ENCODE measurements at regions not wholly inside any gene's neighbourhood (a gene's known extent, or its start where the extent isn't known, plus 50 kb on each side); places are given as distances from the start of the nearest gene placed in this dataset.

- Histone ChIP-seq H3K79me2 (ENCODE audit: control insufficient read depth in 1 of 2, insufficient read depth in 2 of 2, low read length in 2 of 2) (no peaks in the 10 kb centered on the region), H3K4me2 (ENCODE audit: insufficient read depth in 1 of 2, low read depth in 2 of 2, low read length in 2 of 2) (no peak overlapping the region), H2BK20ac (ENCODE audit: low read length) (no peak overlapping the region), H3K23me2 (ENCODE audit: low read depth, low read length) (no peaks in the 10 kb centered on the region), H3K79me1 (ENCODE audit: low read depth, low read length) (no peaks in the 10 kb centered on the region), H3K4me1 (replicated peaks in 1 of 4; ENCODE audit: control insufficient read depth in 3 of 4, insufficient read depth in 4 of 4, low read length in 3 of 4) (no peaks in the 10 kb centered on the region), H2BK12ac (ENCODE audit: low read depth, low read length) (no peak overlapping the region), H3K23ac (ENCODE audit: insufficient read length) (no peak overlapping the region), H4K5ac (ENCODE audit: insufficient read length, low read depth, low read length) (no peak overlapping the region), H3K9ac (replicated peaks in 1 of 4; ENCODE audit: extremely low read depth in 1 of 4, low read depth in 3 of 4, low read length in 3 of 4) (no peak overlapping the region), H3K36me3 (ENCODE audit: control insufficient read depth in 2 of 4, insufficient read depth in 4 of 4, low read length in 3 of 4) (no peaks in the 10 kb centered on the region), H3K4ac (replicated peaks; ENCODE audit: insufficient read length, low read depth, low read length) (no peak overlapping the region), H3K14ac (ENCODE audit: insufficient read length) (no peak overlapping the region), H2AK5ac (ENCODE audit: low read depth, low read length) (no peak overlapping the region), H3K56ac (replicated peaks; ENCODE audit: insufficient read length, low read depth, low read length) (no peak overlapping the region), H4K91ac (replicated peaks; ENCODE audit: insufficient read length, low read length) (no peak overlapping the region), H3K4me3 (ENCODE audit: extremely low read depth in 1 of 4, insufficient read depth in 2 of 4, low read depth in 3 of 4, low read length in 4 of 4) (no peak overlapping the region), H4K8ac (ENCODE audit: extremely low read depth, insufficient read depth, low read length) (no peak overlapping the region), H2BK15ac (ENCODE audit: low read length) (no peak overlapping the region), H2BK120ac (replicated peaks; ENCODE audit: low read depth, low read length) (no peak overlapping the region), H4K20me1 (replicated peaks in 1 of 2; ENCODE audit: control insufficient read depth in 1 of 2, insufficient read depth in 2 of 2, low read length in 2 of 2) (no peaks in the 10 kb centered on the region), H3K27me3 (replicated peaks in 1 of 4; ENCODE audit: control insufficient read depth in 3 of 4, extremely low read depth in 1 of 4, insufficient read depth in 3 of 4, low read length in 3 of 4) (no peaks in the 10 kb centered on the region), H3K18ac (ENCODE audit: extremely low read depth, low read length) (no peak overlapping the region), H2AFZ (ENCODE audit: low read length) (no peak overlapping the region), H3K27ac (ENCODE audit: low read depth, low read length) (no peak overlapping the region), H2BK5ac (ENCODE audit: low read depth, low read length) (no peak overlapping the region), H3K9me3 (ENCODE audit: insufficient read depth in 2 of 2, low read depth in 1 of 2, low read length in 1 of 2) (no peaks in the 10 kb centered on the region)
- WGBS, 2 experiments (ENCODE audit: extremely low coverage in 1 of 2, insufficient coverage in 1 of 2, insufficient read length in 1 of 2, insufficient replicate concordance in 2 of 2, low coverage in 1 of 2, low lambda C conversion rate in 2 of 2, missing lambda C conversion rate in 1 of 2): 94% methylated on average over 1 of the region's 1 CpG; no CpG with 5 or more reads in 1 of the 2 experiments
- FAIRE-seq: no peak
- TF ChIP-seq CHD1 (IDR thresholded peaks at IDR 0.05; ENCODE audit: low read depth, low read length) (no peak), ATF3 (IDR thresholded peaks at IDR 0.05; ENCODE audit: insufficient read depth, low read depth, low read length) (no peak), EP300 (IDR thresholded peaks at IDR 0.05; ENCODE audit: borderline replicate concordance in 1 of 2, low read depth in 2 of 2, low read length in 2 of 2) (no peak), CTBP2 (IDR thresholded peaks at IDR 0.05; ENCODE audit: borderline replicate concordance, insufficient read depth, insufficient read length, low read length) (no peak), TAF1 (IDR thresholded peaks at IDR 0.05; ENCODE audit: low read depth, low read length) (no peak), TBP (IDR thresholded peaks at IDR 0.05; ENCODE audit: low read depth, low read length) (no peak), CBX8 (IDR thresholded peaks at IDR 0.05; ENCODE audit: borderline replicate concordance, low read depth, low read length) (no peak), EGR1 (IDR thresholded peaks at IDR 0.05; ENCODE audit: borderline replicate concordance, low read depth, low read length) (no peak), POLR2AphosphoS5 (IDR thresholded peaks at IDR 0.05; ENCODE audit: low read depth, low read length) (no peak), CREB1 (IDR thresholded peaks at IDR 0.05) (no peak), POLR2A (IDR thresholded peaks at IDR 0.05; ENCODE audit: control extremely low read depth in 1 of 2, low read depth in 2 of 2, low read length in 2 of 2) (no peak), TAF7 (optimal IDR thresholded peaks at IDR 0.05; ENCODE audit: borderline replicate concordance, low read depth, low read length) (no peak), RFX5 (IDR thresholded peaks at IDR 0.05; ENCODE audit: borderline replicate concordance, low read depth, low read length) (no peak)
- ChIA-PET POLR2A (ENCODE audit: partially characterized antibody) (no interaction called here), CTCF (ENCODE audit: partially characterized antibody) (no interaction called here)
- no peak for DNase-seq (ENCODE audit: low read depth in 1 of 2, low spot score in 2 of 2)
These were observed 115.2 kb upstream of the KCNMB2 start for GRCh38 chr3:178421069-178421468.
